ENCODE measurements at regions not wholly inside any gene's neighbourhood (a gene's known extent, or its start where the extent isn't known, plus 50 kb on each side); places are given as distances from the start of the nearest gene placed in this dataset.

- H3K9me3 ChIP-seq: peaks cover 8% of the 10 kb centered on the region
- H3K36me3 ChIP-seq: no peaks in the 10 kb centered on the region
- no peak overlapping the region for H3K4me3 ChIP-seq (ENCODE audit: low read depth in 1 of 2, low read length in 1 of 2)
- no peaks in the 10 kb centered on the region for H3K4me1 ChIP-seq (ENCODE audit: control insufficient read depth in 1 of 2, insufficient read depth in 1 of 2, low read depth in 1 of 2, low read length in 1 of 2)
- no peaks in the 10 kb centered on the region for H3K27me3 ChIP-seq
- no peak for TF ChIP-seq CTCF (IDR thresholded peaks at IDR 0.05)
- no peak overlapping the region for H3K27ac ChIP-seq
Measured at GRCh38 chr16:26816885-26817571, 249.7 kb upstream of the C16orf82 start.

- no peak for TF ChIP-seq CTCF (IDR thresholded peaks at IDR 0.05)
- no peaks in the 10 kb centered on the region for H3K36me3 ChIP-seq
- H3K4me1 ChIP-seq (ENCODE audit: control insufficient read depth in 1 of 2, insufficient read depth in 1 of 2, low read depth in 1 of 2, low read length in 1 of 2): no peaks in the 10 kb centered on the region
- H3K27me3 ChIP-seq: no peaks in the 10 kb centered on the region
- no peak overlapping the region for H3K4me3 ChIP-seq (ENCODE audit: low read depth in 1 of 2, low read length in 1 of 2)
- H3K27ac ChIP-seq: no peak overlapping the region
- H3K9me3 ChIP-seq: no peaks in the 10 kb centered on the region
Measured at GRCh38 chr16:26818393-26818792, 248.3 kb upstream of the C16orf82 start.

DNA sequence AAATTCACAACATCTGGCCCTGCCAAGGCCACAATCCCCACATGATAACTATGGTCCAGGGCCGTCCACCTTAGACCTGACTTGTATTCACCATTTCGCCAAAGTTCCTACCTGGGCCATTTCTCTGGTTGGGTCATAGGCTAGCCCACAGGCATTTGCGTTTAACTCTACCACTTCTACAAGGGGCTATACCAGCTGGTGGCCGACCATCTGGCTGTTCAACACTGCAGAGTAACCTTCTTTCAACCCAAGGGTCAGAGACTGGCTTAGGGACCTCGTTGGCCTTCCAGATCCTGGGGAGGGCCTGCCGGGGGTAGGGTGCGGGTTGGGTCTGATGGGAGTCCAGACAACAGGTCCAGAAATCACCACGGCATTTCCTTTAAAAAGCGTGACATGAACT is 242.3 kb upstream of the C16orf82 start:
- Histone ChIP-seq H3K9me3 (no peaks in the 10 kb centered on the region), H3K27me3 (no peaks in the 10 kb centered on the region), H3K4me3 (ENCODE audit: low read depth in 1 of 2, low read length in 1 of 2) (no peak overlapping the region), H3K4me1 (ENCODE audit: control insufficient read depth in 1 of 2, insufficient read depth in 1 of 2, low read depth in 1 of 2, low read length in 1 of 2) (no peaks in the 10 kb centered on the region), H3K36me3 (no peaks in the 10 kb centered on the region), H3K27ac (no peak overlapping the region)
- TF ChIP-seq CTCF (IDR thresholded peaks at IDR 0.05): no peak

- Histone ChIP-seq H3K36me3 (no peaks in the 10 kb centered on the region), H3K9me3 (no peaks in the 10 kb centered on the region), H3K27ac (no peak overlapping the region), H3K4me3 (ENCODE audit: low read depth in 1 of 2, low read length in 1 of 2) (no peak overlapping the region), H3K27me3 (no peaks in the 10 kb centered on the region), H3K4me1 (ENCODE audit: control insufficient read depth in 1 of 2, insufficient read depth in 1 of 2, low read depth in 1 of 2, low read length in 1 of 2) (no peaks in the 10 kb centered on the region)
- no peak for TF ChIP-seq CTCF (IDR thresholded peaks at IDR 0.05)
Measured at GRCh38 chr16:26826500-26826899, 240.2 kb upstream of the C16orf82 start.

GRCh38 chr16:26827386-26827785 is 239.3 kb upstream of the C16orf82 start:
- TF ChIP-seq CTCF (IDR thresholded peaks at IDR 0.05): no peak
- Histone ChIP-seq H3K4me3 (ENCODE audit: low read depth in 1 of 2, low read length in 1 of 2) (no peak overlapping the region), H3K27me3 (no peaks in the 10 kb centered on the region), H3K36me3 (no peaks in the 10 kb centered on the region), H3K9me3 (no peaks in the 10 kb centered on the region), H3K27ac (no peak overlapping the region), H3K4me1 (ENCODE audit: control insufficient read depth in 1 of 2, insufficient read depth in 1 of 2, low read depth in 1 of 2, low read length in 1 of 2) (no peaks in the 10 kb centered on the region)

Data from neutrophil (primary cell).